ENCODE measurements at regions not wholly inside any gene's neighbourhood (a gene's known extent, or its start where the extent isn't known, plus 50 kb on each side); places are given as distances from the start of the nearest gene placed in this dataset.

- TF ChIP-seq, protein P1, sequence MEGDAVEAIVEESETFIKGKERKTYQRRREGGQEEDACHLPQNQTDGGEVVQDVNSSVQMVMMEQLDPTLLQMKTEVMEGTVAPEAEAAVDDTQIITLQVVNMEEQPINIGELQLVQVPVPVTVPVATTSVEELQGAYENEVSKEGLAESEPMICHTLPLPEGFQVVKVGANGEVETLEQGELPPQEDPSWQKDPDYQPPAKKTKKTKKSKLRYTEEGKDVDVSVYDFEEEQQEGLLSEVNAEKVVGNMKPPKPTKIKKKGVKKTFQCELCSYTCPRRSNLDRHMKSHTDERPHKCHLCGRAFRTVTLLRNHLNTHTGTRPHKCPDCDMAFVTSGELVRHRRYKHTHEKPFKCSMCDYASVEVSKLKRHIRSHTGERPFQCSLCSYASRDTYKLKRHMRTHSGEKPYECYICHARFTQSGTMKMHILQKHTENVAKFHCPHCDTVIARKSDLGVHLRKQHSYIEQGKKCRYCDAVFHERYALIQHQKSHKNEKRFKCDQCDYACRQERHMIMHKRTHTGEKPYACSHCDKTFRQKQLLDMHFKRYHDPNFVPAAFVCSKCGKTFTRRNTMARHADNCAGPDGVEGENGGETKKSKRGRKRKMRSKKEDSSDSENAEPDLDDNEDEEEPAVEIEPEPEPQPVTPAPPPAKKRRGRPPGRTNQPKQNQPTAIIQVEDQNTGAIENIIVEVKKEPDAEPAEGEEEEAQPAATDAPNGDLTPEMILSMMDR (IDR thresholded peaks at IDR 0.05; ENCODE audit: low read length), result no peak
- no peak for TF ChIP-seq EZH2phosphoT487 (IDR thresholded peaks at IDR 0.05; ENCODE audit: low read length)
- no peak for TF ChIP-seq EZH2 (optimal IDR thresholded peaks at IDR 0.05; ENCODE audit: low read depth, low read length)
Observed at GRCh38 chr1:90780981-90781380, 63.9 kb upstream of the BARHL2 start.
